Glutamatergic neuron (in vitro differentiated cells): ENCODE measurements at regions not wholly inside any gene's neighbourhood (a gene's known extent, or its start where the extent isn't known, plus 50 kb on each side); places are given as distances from the start of the nearest gene placed in this dataset.

Experiments used
- DNase-seq: peaks from one replicate; pipeline ENCODE4 v3.0.0; 2022
- H3K27ac Mint-ChIP-seq: one replicate; pipeline ENCODE4 v1.8.0; 2020; ENCODE audit warnings: mild to moderate bottlenecking, mixed read lengths, inconsistent platforms; ENCODE audit not compliant: unreplicated experiment
- H3K27me3 Mint-ChIP-seq: one replicate; pipeline ENCODE4 v1.8.0; 2020; ENCODE audit warnings: mild to moderate bottlenecking, moderate library complexity, mixed read lengths, inconsistent platforms; ENCODE audit not compliant: unreplicated experiment
- H3K36me3 Mint-ChIP-seq: one replicate; pipeline ENCODE4 v1.8.0; 2020; ENCODE audit warnings: mild to moderate bottlenecking, mixed read lengths, inconsistent platforms; ENCODE audit not compliant: unreplicated experiment
- H3K4me1 Mint-ChIP-seq: one replicate; pipeline ENCODE4 v1.8.0; 2020; ENCODE audit warnings: mild to moderate bottlenecking, low read depth, mixed read lengths, inconsistent platforms; ENCODE audit not compliant: unreplicated experiment
- H3K4me3 Mint-ChIP-seq: one replicate; pipeline ENCODE4 v1.8.0; 2020; ENCODE audit warnings: mild to moderate bottlenecking, mixed read lengths, inconsistent platforms; ENCODE audit not compliant: unreplicated experiment
- H3K9me3 Mint-ChIP-seq: one replicate; pipeline ENCODE4 v1.8.0; 2020; ENCODE audit warnings: mild to moderate bottlenecking, moderate library complexity, mixed read lengths, inconsistent platforms; ENCODE audit not compliant: unreplicated experiment
- TF ChIP-seq, protein P1 (sequence below): fragments of 200-600 bp; sonication (generic); IDR thresholded peaks from one replicate; pipeline ENCODE4 v1.5.0; 2021; ENCODE audit not compliant: partially characterized antibody, unreplicated experiment

DNA sequence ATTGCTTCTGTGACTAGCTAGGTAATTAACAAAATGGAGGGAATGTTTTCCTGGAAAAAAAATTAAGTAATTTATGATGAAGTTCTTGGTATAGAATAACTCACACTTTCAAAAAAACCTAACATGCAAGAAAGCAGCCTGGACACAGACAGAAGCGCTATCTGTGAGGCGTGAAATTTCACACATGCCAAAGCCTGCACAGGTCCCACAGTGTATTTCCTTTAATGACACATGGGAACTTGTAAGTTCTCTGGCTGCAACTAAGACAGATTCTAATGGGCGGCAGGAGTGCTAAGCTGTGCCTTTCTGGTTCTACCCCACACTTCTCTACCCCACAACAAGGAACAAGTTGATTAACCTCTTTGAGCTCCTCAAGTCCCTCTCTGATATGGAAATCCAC lies 84.9 kb upstream of the NEO1 start:
- H3K36me3 Mint-ChIP-seq: peaks cover 8% of the 10 kb centered on the region
- H3K9me3 Mint-ChIP-seq: peaks cover 3% of the 10 kb centered on the region
- peak overlapping the region; percentile 50 for H3K27ac Mint-ChIP-seq
- TF ChIP-seq, protein P1, sequence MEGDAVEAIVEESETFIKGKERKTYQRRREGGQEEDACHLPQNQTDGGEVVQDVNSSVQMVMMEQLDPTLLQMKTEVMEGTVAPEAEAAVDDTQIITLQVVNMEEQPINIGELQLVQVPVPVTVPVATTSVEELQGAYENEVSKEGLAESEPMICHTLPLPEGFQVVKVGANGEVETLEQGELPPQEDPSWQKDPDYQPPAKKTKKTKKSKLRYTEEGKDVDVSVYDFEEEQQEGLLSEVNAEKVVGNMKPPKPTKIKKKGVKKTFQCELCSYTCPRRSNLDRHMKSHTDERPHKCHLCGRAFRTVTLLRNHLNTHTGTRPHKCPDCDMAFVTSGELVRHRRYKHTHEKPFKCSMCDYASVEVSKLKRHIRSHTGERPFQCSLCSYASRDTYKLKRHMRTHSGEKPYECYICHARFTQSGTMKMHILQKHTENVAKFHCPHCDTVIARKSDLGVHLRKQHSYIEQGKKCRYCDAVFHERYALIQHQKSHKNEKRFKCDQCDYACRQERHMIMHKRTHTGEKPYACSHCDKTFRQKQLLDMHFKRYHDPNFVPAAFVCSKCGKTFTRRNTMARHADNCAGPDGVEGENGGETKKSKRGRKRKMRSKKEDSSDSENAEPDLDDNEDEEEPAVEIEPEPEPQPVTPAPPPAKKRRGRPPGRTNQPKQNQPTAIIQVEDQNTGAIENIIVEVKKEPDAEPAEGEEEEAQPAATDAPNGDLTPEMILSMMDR: no peak
- no peak for DNase-seq
- H3K4me1 Mint-ChIP-seq: peaks cover 26% of the 10 kb centered on the region
- no peak overlapping the region for H3K4me3 Mint-ChIP-seq
- H3K27me3 Mint-ChIP-seq: no peaks in the 10 kb centered on the region

DNA sequence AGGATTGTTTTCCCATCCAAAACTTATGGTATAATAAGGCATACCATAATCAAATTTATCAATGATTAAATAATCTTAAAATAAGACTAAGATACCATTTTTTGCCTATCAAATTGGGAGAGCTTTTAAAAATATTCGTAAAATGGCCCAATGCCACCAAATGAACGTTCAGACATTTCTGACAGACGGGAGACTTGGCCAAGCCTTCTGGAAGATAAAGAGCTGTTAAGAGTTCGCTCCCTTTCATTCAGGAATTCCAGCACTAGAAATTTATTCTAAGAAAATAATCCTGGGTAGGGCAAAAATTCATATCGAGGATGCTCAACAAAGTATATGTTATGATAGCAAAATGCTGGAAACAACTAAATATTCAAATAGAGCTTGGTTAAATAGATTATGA lies 85.6 kb upstream of the NEO1 start:
- H3K27me3 Mint-ChIP-seq: no peaks in the 10 kb centered on the region
- H3K4me1 Mint-ChIP-seq: peaks cover 18% of the 10 kb centered on the region
- H3K4me3 Mint-ChIP-seq: no peak overlapping the region
- peaks cover 14% of the 10 kb centered on the region for H3K36me3 Mint-ChIP-seq
- DNase-seq: no peak
- H3K27ac Mint-ChIP-seq: no peak overlapping the region
- TF ChIP-seq, protein P1: no peak
- peaks cover 3% of the 10 kb centered on the region for H3K9me3 Mint-ChIP-seq

DNA sequence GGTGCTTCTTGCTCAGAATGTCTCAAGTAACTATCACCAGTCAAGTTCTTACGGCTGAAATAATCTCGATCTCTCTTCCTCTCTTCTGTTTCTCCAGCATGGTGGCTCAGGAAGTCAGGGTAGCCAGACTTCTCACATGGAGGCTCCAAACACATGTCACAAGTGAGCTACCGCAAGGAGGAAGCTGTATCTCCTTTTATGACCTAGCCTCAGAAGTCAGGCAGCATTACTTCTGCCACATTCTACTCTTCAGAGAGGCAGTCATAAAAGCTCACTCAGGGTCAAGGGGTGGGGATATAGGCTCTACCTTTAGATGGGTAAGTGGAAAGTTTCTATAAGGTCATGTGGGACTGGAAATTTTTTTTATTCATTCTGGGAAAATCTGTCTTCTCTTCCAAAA lies 86.6 kb upstream of the NEO1 start:
- TF ChIP-seq, protein P1: no peak
- no peak for DNase-seq
- Mint-ChIP-seq H3K36me3 (peaks cover 14% of the 10 kb centered on the region), H3K9me3 (peaks cover 3% of the 10 kb centered on the region), H3K27ac (no peak overlapping the region), H3K27me3 (no peaks in the 10 kb centered on the region), H3K4me3 (no peak overlapping the region), H3K4me1 (peaks cover 9% of the 10 kb centered on the region)

DNA sequence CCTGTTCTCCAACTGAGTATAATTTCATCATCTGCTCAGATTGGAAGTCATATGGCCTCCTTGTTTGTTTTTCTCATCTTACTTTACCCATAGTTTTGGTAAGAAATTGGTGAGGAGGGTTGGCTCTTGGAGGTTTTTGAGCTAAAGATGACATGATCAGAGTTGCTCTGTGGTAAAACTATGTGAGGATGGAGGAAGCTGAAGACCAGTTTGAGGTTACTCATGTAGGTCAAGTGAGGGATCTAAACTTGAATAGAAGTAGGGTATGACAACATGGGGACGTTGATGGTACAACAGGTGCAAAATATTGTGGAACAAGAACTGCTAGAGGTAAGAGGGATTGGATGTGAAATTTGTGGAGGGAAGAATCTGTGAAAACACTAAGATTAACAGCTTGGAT lies 87.7 kb upstream of the NEO1 start:
- H3K27ac Mint-ChIP-seq: no peak overlapping the region
- H3K36me3 Mint-ChIP-seq: peaks cover 14% of the 10 kb centered on the region
- H3K9me3 Mint-ChIP-seq: peaks cover 3% of the 10 kb centered on the region
- TF ChIP-seq, protein P1: no peak
- no peaks in the 10 kb centered on the region for H3K27me3 Mint-ChIP-seq
- peaks cover 2% of the 10 kb centered on the region for H3K4me1 Mint-ChIP-seq
- no peak for DNase-seq
- H3K4me3 Mint-ChIP-seq: no peak overlapping the region

DNA sequence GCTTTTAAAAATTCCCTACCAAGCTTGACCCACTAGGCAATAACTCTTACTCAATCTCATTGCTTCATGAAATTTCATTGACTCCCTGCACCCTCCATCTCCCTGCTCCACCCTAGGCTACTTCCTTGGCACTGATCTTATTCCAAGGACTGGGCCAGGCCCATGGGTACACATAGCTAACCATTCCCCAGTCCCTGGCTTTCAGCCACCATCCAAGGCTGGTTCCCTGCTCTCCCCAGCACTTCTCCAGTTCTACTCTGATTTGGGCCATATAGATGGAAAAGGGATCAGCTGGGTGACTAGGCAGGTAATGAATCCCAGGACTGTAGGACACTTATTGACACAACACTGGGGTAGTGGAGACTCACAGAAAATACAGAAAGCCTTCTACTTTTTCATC lies 88.1 kb upstream of the NEO1 start:
- TF ChIP-seq, protein P1: no peak
- H3K4me3 Mint-ChIP-seq: no peak overlapping the region
- H3K9me3 Mint-ChIP-seq: peaks cover 3% of the 10 kb centered on the region
- H3K27me3 Mint-ChIP-seq: no peaks in the 10 kb centered on the region
- no peak for DNase-seq
- no peak overlapping the region for H3K27ac Mint-ChIP-seq
- peaks cover 14% of the 10 kb centered on the region for H3K36me3 Mint-ChIP-seq
- peaks cover 2% of the 10 kb centered on the region for H3K4me1 Mint-ChIP-seq
